HL-60 (cell line): ENCODE measurements at regions not wholly inside any gene's neighbourhood (a gene's known extent, or its start where the extent isn't known, plus 50 kb on each side); places are given as distances from the start of the nearest gene placed in this dataset.
A peak's percentile ranks its signal among the peaks of the same experiment; 100 is the strongest.

Source experiments
- DNase-seq, 2 experiments: peaks; one replicate each; pipeline ENCODE4 v3.0.0-alpha.2; 2010 to 2020; ENCODE audit warnings: low read depth in 1 of 2, low spot score in 1 of 2
- H3K27ac ChIP-seq: fragments of 250-450 bp; sonication (Bioruptor Pico); replicated peaks from 2 replicates; pipeline ENCODE4 v1.5.1; 2020; ENCODE audit warnings: mild to moderate bottlenecking, moderate library complexity
- H3K27me3 ChIP-seq: fragments of 250-450 bp; sonication (Bioruptor Pico); 2 replicates; pipeline ENCODE4 v1.5.1; 2021; ENCODE audit warnings: mild to moderate bottlenecking, moderate library complexity; ENCODE audit not compliant: insufficient read depth, poor library complexity, severe bottlenecking
- H3K4me3 ChIP-seq: replicated peaks from 2 replicates; pipeline ENCODE4 v1.5.1; 2011; ENCODE audit warnings: mild to moderate bottlenecking, control low read depth, low read length; ENCODE audit not compliant: insufficient read depth
- GABPA ChIP-seq: IDR thresholded peaks from 2 replicates; pipeline ENCODE4 v1.6.1; 2012; ENCODE audit warnings: low read depth
- POLR2AphosphoS5 ChIP-seq: IDR thresholded peaks from 2 replicates; pipeline ENCODE4 v1.6.1; 2012; ENCODE audit warnings: low read depth
- REST ChIP-seq: IDR thresholded peaks from 2 replicates; pipeline ENCODE4 v1.6.1; 2012; ENCODE audit warnings: low read depth; ENCODE audit not compliant: insufficient replicate concordance
- SPI1 ChIP-seq: IDR thresholded peaks from 2 replicates; pipeline ENCODE4 v1.6.1; 2012; ENCODE audit warnings: low read depth, mild to moderate bottlenecking, borderline replicate concordance
- TF ChIP-seq, protein P1 (sequence below): IDR thresholded peaks from one replicate; pipeline ENCODE4 v1.5.1; 2011; ENCODE audit warnings: low read length, control low read depth, inconsistent platforms; ENCODE audit not compliant: insufficient read depth

- TF ChIP-seq POLR2AphosphoS5 (no peak), REST (no peak), GABPA (no peak), SPI1 (peak; percentile 98)
- H3K27me3 ChIP-seq: no peaks in the 10 kb centered on the region
- H3K4me3 ChIP-seq: no peak overlapping the region
- H3K27ac ChIP-seq: no peak overlapping the region
- DNase-seq: peak in 1 of 2 experiments; percentile 9
Measured at GRCh38 chr12:89135976-89136634, 216.2 kb downstream of the DUSP6 start.

DNA sequence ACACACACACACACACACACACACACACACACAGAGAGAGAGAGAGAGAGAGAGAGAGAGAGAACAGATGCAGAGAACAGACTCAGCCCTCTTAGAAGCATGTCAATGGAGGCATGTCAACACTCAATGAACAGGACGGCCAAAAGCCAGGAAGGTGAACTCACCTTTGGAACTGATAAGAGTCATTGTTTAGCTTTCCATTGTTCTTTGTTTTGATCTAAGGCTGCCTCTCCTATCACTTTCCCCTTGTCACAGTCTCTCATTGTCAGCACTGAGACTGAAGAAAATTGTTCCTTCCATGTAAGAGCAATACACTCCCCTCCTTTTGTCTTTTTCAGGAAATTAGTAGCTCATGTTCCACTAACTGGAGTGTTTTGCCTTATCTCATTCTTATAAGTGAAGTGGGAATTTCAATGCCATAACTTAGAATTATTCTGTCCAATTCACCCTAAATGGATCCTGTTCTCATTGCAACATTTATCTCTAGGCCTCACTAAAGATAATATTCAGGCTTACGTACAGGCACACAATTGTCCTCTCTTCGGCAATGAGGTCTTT is 218.0 kb downstream of the DUSP6 start:
- Histone ChIP-seq H3K27me3 (no peaks in the 10 kb centered on the region), H3K27ac (no peak overlapping the region), H3K4me3 (no peak overlapping the region)
- TF ChIP-seq SPI1: no peak
- TF ChIP-seq POLR2AphosphoS5: no peak
- TF ChIP-seq REST: no peak
- DNase-seq: no peak

GRCh38 chr12:89129167-89129870 is 223.0 kb downstream of the DUSP6 start:
- Histone ChIP-seq H3K27ac (no peak overlapping the region), H3K4me3 (no peak overlapping the region), H3K27me3 (no peaks in the 10 kb centered on the region)
- no peak for DNase-seq
- TF ChIP-seq REST (no peak), POLR2AphosphoS5 (no peak), SPI1 (no peak), GABPA (no peak)
- TF ChIP-seq, protein P1, sequence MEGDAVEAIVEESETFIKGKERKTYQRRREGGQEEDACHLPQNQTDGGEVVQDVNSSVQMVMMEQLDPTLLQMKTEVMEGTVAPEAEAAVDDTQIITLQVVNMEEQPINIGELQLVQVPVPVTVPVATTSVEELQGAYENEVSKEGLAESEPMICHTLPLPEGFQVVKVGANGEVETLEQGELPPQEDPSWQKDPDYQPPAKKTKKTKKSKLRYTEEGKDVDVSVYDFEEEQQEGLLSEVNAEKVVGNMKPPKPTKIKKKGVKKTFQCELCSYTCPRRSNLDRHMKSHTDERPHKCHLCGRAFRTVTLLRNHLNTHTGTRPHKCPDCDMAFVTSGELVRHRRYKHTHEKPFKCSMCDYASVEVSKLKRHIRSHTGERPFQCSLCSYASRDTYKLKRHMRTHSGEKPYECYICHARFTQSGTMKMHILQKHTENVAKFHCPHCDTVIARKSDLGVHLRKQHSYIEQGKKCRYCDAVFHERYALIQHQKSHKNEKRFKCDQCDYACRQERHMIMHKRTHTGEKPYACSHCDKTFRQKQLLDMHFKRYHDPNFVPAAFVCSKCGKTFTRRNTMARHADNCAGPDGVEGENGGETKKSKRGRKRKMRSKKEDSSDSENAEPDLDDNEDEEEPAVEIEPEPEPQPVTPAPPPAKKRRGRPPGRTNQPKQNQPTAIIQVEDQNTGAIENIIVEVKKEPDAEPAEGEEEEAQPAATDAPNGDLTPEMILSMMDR: no peak

- Histone ChIP-seq H3K4me3 (no peak overlapping the region), H3K27ac (no peak overlapping the region), H3K27me3 (no peaks in the 10 kb centered on the region)
- TF ChIP-seq, protein P1: no peak
- TF ChIP-seq GABPA: no peak
- TF ChIP-seq POLR2AphosphoS5: no peak
- no peak for TF ChIP-seq REST
- TF ChIP-seq SPI1: no peak
- DNase-seq: no peak
Measured at GRCh38 chr12:89126712-89127111, 225.6 kb downstream of the DUSP6 start.
